ENCODE measurements at regions not wholly inside any gene's neighbourhood (a gene's known extent, or its start where the extent isn't known, plus 50 kb on each side); places are given as distances from the start of the nearest gene placed in this dataset.
"Not testable (repeated sequence)": the region's sequence is repeated elsewhere in the genome, so short reads cannot be mapped to it uniquely, and the experiment has no call there.

- TF ChIP-seq, protein P1, sequence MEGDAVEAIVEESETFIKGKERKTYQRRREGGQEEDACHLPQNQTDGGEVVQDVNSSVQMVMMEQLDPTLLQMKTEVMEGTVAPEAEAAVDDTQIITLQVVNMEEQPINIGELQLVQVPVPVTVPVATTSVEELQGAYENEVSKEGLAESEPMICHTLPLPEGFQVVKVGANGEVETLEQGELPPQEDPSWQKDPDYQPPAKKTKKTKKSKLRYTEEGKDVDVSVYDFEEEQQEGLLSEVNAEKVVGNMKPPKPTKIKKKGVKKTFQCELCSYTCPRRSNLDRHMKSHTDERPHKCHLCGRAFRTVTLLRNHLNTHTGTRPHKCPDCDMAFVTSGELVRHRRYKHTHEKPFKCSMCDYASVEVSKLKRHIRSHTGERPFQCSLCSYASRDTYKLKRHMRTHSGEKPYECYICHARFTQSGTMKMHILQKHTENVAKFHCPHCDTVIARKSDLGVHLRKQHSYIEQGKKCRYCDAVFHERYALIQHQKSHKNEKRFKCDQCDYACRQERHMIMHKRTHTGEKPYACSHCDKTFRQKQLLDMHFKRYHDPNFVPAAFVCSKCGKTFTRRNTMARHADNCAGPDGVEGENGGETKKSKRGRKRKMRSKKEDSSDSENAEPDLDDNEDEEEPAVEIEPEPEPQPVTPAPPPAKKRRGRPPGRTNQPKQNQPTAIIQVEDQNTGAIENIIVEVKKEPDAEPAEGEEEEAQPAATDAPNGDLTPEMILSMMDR (IDR thresholded peaks at IDR 0.05), result not testable (repeated sequence)
- not testable (repeated sequence) for TF ChIP-seq POLR2A (IDR thresholded peaks at IDR 0.05)
These were observed 844.6 kb downstream of the TTLL7 start for GRCh38 chr1:83154306-83154705.
